ENCODE measurements at regions not wholly inside any gene's neighbourhood (a gene's known extent, or its start where the extent isn't known, plus 50 kb on each side); places are given as distances from the start of the nearest gene placed in this dataset.

DNA sequence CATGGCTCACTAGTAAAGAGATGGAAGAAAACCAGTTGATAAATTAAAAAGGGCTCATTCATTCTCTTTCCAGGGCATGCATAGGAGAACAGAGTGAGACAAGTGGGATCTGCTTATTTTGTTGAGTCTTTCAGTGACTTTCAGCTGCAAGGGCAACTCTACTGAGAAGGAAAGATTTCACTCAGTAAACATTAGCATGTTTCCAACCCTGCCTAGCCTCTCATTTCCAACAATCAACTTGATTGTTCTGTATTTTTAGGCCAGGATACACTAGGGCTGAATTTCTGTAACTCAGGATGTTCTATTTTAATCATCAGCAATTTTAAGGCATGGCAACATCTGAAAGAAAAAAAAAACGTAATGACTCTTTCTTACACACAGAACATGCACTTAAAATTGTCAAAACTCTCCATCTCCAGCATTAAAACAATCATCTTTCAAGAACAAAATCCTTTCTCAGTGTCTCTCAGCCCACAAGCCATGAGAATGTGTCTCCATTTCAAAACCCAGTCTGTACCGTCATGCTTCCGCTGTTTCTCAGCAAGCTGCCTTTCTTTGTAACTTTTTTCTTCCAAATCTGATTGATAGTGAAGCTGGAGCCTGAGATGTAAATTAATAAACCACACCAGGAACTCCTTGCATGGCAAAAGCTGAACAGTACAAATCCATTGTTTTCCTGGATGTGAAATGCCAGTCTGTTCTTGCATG, 147.2 kb upstream of the KLF14 start:
- no peak for ATAC-seq

DNA sequence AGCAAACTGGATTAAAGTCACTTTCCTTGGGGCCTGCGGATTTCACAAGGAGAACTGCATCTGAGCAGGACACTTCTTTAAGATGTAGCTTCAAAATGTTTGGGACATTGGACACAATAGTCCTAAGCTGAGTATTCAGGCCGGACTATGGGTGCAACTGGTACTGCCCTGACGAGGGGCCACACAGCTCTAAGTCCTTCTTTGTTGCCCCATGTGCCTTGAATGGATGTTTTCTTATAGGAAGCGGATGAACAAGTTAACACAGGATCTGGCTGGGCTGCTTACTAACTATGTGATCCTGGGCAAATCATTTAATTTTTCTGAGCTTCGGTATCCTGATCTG, 147.8 kb upstream of the KLF14 start:
- ATAC-seq = no peak

DNA sequence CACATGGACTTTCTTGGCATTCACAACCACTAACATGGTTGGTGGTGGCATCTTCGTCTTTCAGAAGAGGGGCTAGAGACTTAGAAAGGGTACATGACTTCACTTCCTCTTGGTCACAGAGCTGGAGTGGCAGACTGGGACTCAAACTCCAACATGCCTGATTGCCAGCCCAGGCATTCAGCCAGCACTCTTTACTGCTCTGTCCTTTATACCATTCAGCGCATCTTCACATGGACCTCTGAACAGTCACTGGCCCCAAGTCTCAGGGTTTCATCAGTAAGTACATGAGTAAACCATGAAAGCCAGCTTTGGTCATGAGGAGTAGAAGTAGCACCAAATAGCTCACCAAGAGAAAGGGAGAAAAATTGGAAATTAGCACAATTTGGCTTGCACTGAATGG, 148.4 kb upstream of the KLF14 start:
- no peak for ATAC-seq

DNA sequence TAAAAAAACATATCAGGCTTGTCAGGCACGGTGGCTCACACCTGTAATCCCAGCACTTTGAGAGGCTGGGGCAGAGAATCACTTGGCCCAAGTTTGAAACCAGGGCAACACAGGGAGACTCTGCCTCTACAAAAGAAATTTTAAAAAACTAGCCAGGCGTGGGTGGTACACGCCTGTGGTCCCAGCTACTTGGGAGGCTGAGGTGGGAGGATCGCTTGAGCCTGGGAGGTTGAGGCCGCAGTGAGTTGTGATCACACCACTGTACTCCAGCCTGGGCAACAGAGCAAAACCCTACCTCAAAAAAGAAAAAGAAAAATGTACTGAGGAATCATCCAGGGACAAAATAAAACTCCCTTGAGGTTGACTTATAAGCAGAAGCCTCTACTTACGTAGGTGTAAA, 149.9 kb upstream of the KLF14 start:
- ATAC-seq = no peak

DNA sequence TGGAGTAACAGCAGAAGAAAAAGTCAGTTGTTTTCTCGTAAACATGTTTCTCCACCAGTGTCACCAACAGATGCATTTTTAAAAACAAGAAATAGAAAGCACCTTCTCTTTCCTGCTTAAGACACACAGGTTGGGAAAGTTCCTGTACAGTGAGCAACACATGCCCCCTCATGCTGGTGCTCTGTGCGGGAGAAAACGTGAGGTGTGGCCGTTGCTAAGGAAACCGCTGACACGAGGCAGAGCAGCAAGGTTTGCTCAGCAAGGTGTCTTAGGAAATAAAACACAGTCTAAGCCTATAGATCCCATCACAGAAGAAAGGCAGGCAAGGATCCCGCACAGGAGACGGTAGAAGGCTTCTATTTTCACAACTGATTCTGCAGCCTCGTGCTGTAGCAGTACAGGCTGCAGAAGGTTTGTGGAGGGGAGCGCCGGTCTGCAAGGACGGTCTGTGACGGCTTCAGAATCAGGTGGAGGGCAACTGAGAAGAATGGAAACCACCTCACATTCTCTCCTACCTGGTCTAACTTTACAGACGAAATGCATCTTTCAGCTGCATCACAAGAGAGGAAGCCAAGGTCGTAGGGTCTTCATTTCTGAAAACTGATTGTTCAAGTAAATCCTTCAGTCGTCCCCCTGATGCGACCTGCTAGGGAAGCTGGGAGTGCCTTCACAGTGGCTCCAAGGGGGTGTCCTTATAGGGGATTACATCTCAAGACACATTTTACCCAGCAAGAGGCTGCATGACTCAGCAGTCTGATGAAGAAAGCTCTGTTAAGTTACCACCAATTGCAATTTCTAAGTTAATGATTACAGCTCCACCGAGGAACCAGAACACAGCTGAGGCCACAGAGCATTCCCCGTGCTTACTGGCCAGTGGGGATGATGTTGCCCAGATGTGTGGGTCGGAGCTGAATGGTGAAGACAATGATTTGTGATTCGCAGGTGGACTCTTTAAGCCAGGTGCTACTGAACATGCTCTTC, 150.7 kb upstream of the KLF14 start:
- ATAC-seq = no peak

DNA sequence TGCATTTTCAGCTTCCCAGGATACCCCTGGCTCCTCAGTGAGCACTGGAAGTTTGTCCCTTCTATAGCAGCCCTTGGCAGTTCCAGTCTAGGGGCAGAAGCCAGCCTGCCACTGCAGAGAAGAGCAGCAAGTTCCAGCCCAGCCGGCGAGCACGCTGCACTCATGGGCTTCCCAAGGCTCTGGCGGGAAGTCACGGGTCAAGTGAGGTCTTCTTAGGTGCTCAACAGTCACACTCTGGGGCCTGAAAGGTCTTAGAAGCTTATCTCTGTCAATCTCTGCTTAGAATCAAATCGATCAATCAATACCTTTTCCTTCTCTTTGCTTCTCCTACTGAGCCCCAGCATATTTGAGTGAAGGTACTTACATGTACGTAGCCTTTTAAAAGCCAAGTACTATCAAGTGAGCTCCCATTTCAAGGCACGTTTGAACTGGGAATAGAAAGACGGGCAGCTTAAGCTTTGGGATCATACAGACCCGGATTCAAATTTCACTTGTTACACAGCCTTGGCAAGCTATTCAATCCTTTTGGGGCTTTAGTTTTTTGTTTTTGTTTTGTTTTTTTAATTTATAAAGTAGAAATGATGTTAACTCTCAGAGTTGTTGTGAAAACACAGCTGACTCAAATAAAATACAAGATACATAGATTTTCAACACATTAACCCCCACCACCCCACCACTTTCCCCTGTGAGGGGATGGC, 152.6 kb upstream of the KLF14 start:
- ATAC-seq = no peak

DNA sequence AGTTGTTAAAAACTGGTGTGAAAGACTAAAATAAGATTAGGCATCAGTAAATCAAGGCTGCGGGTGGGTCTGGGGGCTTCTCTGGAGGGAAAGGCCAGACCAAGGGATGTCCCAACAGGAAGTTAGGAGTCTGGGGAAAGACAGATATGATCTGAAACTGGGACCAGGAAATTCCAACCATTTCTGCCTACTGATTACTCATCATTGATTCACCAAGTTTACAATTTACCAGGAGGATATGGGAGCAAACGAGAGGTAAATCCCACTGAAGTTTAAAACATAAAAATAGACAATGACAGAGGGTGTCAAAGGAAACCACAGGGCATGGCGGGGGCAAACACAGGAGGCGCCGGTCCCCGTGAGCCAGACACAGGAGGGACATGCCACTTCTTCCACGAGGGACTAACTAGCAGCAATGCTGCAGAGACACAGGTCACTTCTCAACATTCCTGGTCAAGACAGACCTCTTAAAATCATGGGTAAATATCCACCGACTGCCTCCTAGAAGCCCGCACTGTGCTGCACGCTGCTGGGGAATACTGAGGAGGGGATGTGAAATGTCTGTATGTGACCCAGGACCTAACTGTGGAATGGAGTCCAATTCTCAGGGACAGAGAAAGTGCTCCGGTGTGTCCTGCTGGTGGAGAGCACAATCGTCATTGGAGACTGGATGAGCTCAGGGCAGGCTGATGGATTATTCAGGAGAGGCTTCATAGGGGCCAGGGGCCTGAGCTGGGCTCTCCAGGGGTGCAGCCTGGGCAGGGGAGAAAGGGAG, 153.4 kb upstream of the KLF14 start:
- ATAC-seq = peak; percentile 4 to 7

DNA sequence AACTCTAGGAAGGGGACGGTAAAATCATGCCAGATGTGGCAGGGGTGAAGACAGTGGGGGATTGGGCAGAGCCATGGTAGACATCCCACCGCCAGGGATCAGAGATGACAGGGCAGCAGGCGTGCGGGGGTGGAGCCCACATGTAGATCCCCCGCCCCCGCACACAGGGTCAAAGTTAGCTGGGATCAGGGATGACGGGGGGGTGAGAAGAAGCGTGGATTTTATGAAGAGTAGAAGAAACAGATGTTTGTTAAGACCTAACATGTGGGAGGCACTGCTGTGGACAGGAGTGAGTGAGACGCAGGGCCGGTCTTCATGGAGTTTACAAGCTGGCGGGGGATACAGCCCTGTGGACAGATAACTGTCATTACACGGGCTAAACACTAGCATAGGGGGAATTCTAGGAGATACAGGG, 154.0 kb upstream of the KLF14 start:
- ATAC-seq = peak; percentile 3 to 6

DNA sequence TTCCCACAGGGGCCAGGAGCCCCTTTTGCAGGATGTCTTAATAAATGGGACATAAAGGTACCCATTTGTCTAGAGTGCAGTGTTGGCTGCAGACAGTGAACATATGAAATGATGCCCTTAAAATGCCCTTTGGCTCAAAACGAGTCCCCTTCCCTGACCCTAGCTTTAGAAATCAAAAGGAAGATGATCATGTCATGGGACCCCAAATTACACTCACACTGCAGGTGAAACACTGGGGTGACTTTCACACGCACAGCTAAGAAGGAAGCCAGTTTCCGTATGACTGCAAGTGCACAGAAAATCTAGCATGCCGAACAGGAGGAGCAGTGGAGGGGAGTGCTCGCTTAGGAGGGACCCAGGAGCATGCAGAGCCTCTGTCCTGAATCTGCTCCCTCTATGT, 154.5 kb upstream of the KLF14 start:
- no peak for ATAC-seq

DNA sequence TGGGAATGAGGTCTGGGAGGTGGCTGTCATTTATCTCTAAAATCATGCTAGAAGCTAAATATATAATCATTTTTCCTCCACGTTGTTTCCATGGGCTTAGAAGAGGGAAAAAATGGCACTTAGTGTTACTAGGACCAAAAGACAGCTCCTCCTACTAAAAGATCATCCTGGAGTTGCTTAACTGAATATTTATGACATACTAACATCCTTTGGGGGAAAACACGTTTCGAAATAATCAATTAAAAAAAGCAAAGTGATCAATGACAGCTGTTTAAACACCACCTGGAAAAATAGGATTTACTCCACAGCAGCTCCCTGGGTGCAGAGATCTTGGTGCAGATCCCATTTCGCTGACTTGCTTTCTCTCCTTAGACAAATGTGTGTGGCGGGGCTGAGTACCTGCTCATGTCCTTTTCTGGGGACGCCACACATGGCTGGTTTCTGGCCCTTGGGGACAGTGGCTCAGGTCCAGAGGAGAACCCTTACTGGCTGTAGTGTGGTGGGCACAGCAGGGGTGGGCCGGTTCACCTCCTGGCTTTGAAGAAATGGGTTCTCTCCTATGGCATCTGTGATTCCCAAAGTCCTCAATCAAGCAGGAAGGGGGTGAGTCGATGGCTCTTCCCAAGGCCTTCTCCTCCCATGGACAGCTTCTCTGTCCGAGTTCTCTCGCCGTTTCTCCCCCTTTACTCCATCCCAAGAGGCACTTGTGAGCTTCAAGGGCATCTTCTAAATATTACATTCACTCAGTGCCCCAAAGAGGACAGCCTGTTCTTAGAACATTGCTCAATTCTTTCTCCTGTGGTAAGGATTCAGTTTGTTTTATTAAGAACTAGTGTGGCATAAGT, 156.4 kb upstream of the KLF14 start:
- no peak for ATAC-seq

DNA sequence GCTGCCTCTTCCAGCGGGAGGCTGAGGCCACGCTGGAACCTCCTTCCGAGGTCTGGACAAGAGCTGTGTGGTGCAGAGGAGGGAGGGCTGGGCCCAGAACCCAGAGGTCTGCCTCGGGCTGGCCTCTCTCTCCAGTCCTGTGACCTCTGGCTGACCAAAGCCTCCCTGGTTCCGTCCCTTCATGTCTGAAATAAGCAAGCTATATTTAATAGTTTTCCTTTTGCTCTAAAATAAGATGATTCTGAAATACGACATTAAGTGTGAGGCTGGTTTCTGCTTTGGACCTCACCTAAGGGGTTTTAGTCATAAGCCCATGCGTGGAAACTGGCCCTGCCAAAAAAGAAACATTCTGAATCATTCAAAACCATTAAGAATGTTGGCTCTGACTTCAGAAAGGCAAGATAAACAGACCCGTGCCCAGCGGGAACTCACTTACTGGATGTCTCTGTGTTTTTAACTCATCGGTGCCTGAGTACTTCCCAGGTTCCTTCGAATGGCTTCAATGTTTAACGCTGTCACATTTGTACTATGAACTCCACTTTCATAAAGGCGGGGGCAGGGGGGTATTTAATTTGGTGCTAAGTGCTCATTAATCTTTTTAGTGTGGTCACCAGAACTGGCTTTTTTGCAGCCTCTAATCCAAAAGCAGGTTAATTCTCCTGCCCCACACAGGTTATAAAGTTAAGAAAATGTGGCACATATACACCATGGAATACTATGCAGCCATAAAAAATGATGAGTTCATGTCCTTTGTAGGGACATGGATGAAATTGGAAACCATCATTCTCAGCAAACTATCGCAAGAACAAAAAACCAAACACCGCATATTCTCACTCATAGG, 157.5 kb upstream of the KLF14 start:
- no peak for ATAC-seq

DNA sequence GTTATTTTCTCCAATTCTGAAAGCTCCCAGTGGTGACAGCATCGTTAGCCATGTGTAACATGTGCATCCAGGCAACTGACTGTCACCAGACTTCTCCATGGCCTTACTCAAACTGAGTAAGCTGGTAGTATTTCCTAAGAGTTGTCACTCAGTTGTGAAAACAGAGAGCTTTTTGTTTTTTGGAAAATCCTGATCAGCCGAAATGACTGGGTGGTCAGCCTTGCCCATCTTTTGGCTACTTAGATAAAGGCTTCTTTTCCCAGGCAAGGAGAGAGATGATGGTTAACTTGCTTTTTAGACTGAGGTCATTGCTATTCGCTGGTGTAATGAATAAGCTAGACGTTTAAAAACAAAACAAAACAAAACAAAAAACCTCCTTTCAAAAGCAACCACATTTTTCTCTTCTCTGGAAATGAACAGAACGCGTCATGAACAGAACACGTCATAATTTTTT, 159.5 kb upstream of the KLF14 start:
- ATAC-seq = peak; percentile 4 to 13

DNA sequence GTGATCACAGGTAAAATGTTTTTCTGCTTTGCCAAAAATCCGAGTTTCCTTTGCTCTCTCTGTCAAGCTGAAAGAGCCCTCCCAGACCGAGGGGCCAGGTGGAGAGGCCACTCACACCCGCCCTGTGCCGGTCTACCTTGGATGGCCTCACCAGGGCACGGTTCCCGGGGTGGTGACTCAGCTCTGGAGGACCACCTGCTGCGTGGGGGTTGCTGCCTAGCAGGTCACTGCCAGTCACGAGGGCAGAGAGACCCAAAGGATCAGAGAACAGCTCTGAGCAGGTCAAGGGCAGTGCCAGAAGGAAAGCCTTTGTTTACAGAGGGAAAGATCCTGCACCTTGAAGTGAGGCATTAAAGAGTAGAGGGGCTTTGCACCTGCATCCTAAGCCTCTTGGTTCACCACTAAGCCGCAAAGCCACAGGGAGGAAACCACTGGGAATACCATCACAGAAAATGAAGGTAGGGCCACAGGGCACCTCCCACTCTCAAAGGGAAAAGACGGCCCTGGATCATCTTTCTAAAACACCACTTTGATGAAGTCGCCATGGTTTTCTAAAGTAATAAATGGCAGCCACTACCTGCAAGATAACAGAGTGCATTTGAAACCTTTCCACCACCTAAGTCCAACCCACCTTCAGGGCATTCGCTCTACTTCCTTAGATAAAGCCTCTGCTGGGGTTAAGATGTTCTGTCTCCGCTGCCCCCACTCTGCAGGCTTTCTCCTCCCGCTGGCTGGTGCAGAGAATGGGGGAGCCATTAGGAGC, 160.3 kb upstream of the KLF14 start:
- peak; percentile 10 to 12 for ATAC-seq

DNA sequence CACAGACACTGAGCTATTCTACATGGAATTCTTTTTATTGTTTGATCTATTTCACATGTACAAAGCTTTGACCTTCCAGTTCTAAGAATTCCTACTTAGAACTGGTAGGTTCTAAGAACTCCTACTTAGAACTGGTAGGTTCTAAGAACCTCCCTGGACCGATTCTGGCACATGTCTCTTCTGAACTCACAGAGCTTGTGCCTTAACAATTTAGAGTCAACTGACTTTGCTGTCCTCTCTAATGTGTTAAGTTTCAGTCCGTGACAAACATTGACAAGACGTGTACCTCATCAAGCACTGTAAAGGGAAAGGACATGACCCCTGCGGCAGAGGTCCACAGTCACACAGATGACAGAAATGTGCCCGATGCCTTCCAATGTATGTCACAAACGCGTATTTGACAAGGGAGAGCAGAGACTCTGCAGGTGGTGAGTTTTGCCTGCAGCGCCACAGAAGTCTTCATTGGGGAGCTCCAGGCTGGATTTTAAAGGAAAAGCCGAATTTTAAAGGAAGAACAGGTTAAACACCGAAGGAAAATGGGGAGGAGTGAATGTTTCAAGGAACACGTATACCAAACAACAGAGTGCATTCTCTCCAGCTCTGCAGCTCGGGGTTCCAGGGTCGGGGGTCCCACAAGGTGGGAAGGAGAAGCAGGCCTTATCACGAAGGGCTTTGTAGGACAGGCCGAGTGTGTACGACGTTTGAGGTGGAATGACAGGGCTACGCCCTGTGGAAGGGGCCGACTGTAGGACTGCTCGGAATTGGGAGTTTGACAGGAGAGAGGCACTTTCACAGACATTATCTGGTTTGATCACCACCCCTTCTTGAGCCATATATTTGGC, 161.1 kb upstream of the KLF14 start:
- ATAC-seq = peak; percentile 47 to 50

DNA sequence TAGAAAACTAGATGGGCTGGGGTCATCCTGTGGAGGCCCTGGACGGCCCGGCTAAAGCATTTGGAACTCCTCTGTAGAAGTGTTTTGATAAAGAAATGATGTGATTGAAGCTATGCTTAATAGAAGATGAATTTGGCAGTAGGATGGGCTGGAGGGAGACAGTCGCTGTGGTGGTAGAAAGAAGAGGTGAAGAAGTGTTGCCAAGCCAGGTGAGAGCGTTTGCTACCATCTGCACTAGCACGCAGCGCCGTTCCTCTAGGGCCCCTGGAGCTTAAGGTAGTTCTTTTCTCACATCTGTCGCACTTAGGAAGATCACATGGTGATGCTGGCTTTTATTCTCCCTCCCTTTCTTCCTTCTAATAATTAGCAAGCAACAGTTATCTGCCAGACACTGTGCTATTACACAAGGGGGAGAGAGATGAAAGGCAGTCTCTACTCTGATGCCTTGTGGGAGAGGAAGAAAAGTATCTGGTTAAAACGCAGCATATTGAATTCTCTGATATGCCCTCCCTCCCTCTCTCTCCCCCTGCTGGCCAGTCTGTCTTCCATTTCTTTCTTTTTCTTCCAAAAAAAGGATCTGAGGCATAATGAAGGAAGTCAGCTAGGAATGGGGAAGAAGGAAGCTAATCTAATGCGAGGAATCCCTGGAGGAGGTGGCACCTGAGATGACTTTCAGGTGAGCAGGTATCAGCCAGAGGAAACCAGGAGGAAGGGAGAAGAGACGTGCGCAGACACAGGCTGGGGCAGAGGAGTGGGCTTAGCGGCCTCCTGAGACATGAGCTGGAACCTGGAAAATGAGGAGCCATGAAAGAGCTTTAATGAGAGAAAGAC, 162.3 kb upstream of the KLF14 start:
- no peak for ATAC-seq

DNA sequence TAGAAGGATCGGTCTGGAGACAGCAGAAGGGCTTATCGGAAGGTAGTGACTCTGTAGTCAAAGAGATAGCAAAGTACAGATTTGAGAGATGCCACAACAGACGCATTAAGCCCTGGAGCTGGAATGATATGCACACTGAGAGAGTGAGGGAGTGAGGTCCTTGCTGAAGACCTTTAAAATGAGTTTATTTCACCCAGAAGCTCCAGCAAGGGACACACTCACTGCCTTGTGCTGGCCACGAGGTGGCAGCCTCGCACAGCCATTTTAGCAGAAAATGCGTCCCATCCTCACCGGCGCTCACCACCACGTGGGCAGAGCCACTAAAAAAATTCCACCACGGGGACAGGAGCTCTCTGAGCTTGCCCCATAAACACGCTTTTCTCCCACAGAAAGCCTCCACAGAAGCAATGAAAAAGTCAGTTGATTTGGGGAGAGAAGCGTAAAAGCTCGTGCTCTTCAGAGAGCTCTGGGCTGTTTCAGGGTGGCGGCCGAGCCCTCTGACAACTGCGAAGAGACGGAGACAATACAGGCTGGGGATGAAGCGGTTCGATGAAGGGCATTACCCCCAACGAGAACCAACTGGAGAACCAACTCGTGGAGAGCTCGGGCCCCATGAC, 163.0 kb upstream of the KLF14 start:
- peak; percentile 22 to 44 for ATAC-seq
